Vagina (tissue), 2 donors: ENCODE measurements at regions not wholly inside any gene's neighbourhood (a gene's known extent, or its start where the extent isn't known, plus 50 kb on each side); places are given as distances from the start of the nearest gene placed in this dataset.

Experiments
- DNase-seq, 2 donors: peaks; one replicate each; pipeline ENCODE4 v3.0.0-alpha.2; 2017; ENCODE audit errors: extremely low spot score in 2 of 2
- H3K27ac ChIP-seq: fragments of 200-600 bp; sonication (generic); one replicate; pipeline ENCODE4 v1.5.1; 2019
- H3K27me3 ChIP-seq: fragments of 200-600 bp; sonication (generic); one replicate; pipeline ENCODE4 v1.5.1; 2019
- H3K36me3 ChIP-seq, 2 donors: fragments of 200-600 bp; sonication (generic); one replicate each; pipeline ENCODE4 v1.5.1; 2017 to 2019
- H3K4me1 ChIP-seq: fragments of 200-600 bp; sonication (generic); one replicate; pipeline ENCODE4 v1.5.1; 2019
- H3K4me3 ChIP-seq, 2 donors: fragments of 200-600 bp; sonication (generic); 1 replicate in 1 of 2; 2 replicates in 1 of 2; pipeline ENCODE4 v1.5.1; 2016 to 2019
- H3K9me3 ChIP-seq: fragments of 200-600 bp; sonication (generic); one replicate; pipeline ENCODE4 v1.5.1; 2019
- POLR2A ChIP-seq, 2 donors: fragments of 450-650 bp; IDR thresholded peaks; one replicate each; pipeline ENCODE4 v1.6.1; 2017; ENCODE audit warnings: antibody characterized with exemption in 2 of 2, mild to moderate bottlenecking in 2 of 2, moderate library complexity in 2 of 2
- POLR2AphosphoS5 ChIP-seq, 2 donors: sonication (generic); formaldehyde crosslinking; IDR thresholded peaks; one replicate each; pipeline ENCODE4 v1.9.0; 2017; ENCODE audit warnings: antibody characterized with exemption in 2 of 2, mild to moderate bottlenecking in 2 of 2, low read depth in 1 of 2; ENCODE audit not compliant: insufficient read depth in 1 of 2
- intact Hi-C: fragments of 100-400 bp; cut with DNase I; formaldehyde crosslinking; loops from one replicate; pipeline ENCODE4 v1.15.1; 2023
- TF ChIP-seq, protein P1 (sequence below), 3 experiments: fragments of 450-650 bp in 2 of 3; fragments of 200-600 bp in 1 of 3; sonication (generic) in 1 of 3; IDR thresholded peaks; one replicate each; pipeline ENCODE4 v1.5.1; 2017 to 2019; ENCODE audit warnings: antibody characterized with exemption in 3 of 3, mild to moderate bottlenecking in 2 of 3, moderate library complexity in 2 of 3

GRCh38 chr15:38002883-38003477 lies 68.5 kb downstream of the TMCO5A start:
- H3K27ac ChIP-seq: no peak overlapping the region
- no peaks in the 10 kb centered on the region for H3K9me3 ChIP-seq
- H3K27me3 ChIP-seq: no peaks in the 10 kb centered on the region
- no peak for DNase-seq
- no peaks in the 10 kb centered on the region for H3K4me1 ChIP-seq
- H3K36me3 ChIP-seq: no peaks in the 10 kb centered on the region
- no peak overlapping the region for H3K4me3 ChIP-seq
- intact Hi-C loops: no loop called here
- TF ChIP-seq, protein P1, sequence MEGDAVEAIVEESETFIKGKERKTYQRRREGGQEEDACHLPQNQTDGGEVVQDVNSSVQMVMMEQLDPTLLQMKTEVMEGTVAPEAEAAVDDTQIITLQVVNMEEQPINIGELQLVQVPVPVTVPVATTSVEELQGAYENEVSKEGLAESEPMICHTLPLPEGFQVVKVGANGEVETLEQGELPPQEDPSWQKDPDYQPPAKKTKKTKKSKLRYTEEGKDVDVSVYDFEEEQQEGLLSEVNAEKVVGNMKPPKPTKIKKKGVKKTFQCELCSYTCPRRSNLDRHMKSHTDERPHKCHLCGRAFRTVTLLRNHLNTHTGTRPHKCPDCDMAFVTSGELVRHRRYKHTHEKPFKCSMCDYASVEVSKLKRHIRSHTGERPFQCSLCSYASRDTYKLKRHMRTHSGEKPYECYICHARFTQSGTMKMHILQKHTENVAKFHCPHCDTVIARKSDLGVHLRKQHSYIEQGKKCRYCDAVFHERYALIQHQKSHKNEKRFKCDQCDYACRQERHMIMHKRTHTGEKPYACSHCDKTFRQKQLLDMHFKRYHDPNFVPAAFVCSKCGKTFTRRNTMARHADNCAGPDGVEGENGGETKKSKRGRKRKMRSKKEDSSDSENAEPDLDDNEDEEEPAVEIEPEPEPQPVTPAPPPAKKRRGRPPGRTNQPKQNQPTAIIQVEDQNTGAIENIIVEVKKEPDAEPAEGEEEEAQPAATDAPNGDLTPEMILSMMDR (IDR thresholded peaks at IDR 0.05): peak in 1 of 3 experiments; percentile 45
- TF ChIP-seq POLR2AphosphoS5 (IDR thresholded peaks at IDR 0.05; ENCODE audit: insufficient read depth in 1 of 2, low read depth in 1 of 2): no peak

DNA sequence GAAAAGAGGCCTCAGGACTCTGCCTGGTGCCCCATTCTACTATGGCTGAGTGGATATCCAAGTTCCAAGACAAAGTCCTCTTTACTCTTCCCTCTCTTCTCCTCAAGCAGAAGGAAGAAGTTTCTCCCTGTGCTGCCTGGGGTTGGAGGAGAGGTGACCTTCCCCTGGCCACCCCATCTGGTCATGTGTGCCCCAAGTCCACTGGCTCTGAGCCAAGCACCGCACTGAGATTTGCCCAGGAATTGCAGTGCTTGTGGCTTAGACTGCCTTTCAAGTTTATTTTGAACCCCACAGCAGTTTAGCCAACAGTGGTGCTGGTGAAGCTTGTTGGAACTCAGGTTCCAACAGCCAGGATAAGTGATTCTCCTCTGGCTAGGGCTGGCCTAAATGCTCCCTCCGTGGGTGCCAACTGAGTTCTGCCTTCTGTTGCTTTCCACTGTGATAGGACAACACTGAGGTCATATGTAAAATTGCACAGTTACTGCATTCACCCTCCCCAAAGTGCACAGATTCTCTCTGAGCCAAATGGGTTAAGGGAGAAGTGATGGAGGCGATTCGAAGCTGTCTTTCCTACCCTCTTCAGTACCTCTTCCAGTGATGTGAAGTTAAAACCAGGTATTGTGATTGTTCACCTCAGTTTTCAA lies 69.9 kb downstream of the TMCO5A start:
- Histone ChIP-seq H3K4me3 (no peak overlapping the region), H3K27ac (no peak overlapping the region), H3K36me3 (no peaks in the 10 kb centered on the region), H3K9me3 (no peaks in the 10 kb centered on the region), H3K27me3 (no peaks in the 10 kb centered on the region), H3K4me1 (no peaks in the 10 kb centered on the region)
- TF ChIP-seq POLR2AphosphoS5 (IDR thresholded peaks at IDR 0.05; ENCODE audit: insufficient read depth in 1 of 2, low read depth in 1 of 2) (no peak), POLR2A (IDR thresholded peaks at IDR 0.05) (no peak)
- TF ChIP-seq, protein P1 (IDR thresholded peaks at IDR 0.05): no peak
- no peak for DNase-seq
- intact Hi-C loops: no loop called here

DNA sequence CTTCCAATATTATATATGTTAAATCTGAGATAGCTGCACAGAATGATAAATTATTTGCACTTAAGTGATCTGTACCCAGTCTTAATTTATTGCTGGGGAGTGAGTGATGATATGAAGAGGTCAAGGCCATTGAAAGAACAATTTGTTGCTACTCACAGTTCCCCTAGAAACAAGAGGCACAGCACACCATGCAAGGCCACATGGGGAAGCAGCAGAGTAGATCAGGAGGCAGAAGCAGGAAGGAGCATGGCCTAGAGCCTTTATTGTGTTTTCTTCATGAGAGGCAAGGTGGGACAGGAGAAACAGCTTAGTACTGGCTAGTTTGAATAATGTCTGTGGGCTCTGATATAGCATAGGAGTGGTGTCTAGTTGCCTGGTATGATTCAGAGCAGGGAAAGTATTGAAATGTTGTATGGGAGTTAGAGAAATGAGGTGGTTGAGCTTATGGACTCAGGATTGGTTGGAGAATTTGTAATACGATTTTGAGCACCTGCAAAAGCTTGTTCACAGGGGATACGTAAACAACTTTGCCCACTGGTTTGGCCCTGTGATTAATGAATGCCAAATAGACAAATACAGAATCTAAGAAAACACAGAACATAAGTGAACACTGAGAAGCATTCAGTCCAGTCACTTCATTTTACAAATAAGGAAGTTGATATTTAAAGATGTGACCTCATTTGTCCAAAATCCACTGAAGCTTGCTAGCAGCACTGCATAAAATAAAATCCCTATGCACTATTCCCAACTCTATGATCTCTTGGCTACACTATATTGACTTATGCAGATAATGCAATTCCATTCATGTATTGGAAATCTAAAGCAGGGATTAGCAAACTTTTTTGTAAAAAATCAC lies 71.7 kb downstream of the TMCO5A start:
- no peak for DNase-seq
- Histone ChIP-seq H3K27me3 (no peaks in the 10 kb centered on the region), H3K36me3 (no peaks in the 10 kb centered on the region), H3K9me3 (no peaks in the 10 kb centered on the region), H3K27ac (no peak overlapping the region), H3K4me1 (no peaks in the 10 kb centered on the region), H3K4me3 (no peak overlapping the region)
- intact Hi-C loops: no loop called here
- TF ChIP-seq POLR2AphosphoS5 (IDR thresholded peaks at IDR 0.05; ENCODE audit: insufficient read depth in 1 of 2, low read depth in 1 of 2) (no peak), POLR2A (IDR thresholded peaks at IDR 0.05) (no peak)
- TF ChIP-seq, protein P1 (IDR thresholded peaks at IDR 0.05): no peak

DNA sequence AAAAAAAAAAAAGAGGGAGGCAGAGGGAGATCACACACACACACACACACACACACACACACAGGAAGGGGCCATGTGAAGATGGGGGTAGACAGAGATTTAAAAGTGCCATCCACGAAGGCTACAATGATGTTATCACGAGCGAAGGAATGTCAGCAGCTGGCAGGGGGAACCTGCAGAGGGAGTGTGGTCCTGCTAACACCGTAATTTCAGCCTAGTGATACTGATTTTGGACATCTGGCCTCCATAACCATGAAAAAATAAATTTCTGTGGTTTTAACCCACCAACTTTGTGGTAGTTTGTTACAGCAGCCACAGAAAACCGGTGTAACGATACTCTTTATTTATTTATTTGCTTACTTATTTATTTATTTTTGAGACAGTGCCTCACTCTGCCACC lies 76.0 kb downstream of the TMCO5A start:
- H3K4me1 ChIP-seq: no peaks in the 10 kb centered on the region
- no peaks in the 10 kb centered on the region for H3K36me3 ChIP-seq
- H3K4me3 ChIP-seq: no peak overlapping the region
- H3K9me3 ChIP-seq: no peaks in the 10 kb centered on the region
- H3K27me3 ChIP-seq: no peaks in the 10 kb centered on the region
- no peak overlapping the region for H3K27ac ChIP-seq
- DNase-seq: no peak
- TF ChIP-seq POLR2AphosphoS5 (IDR thresholded peaks at IDR 0.05; ENCODE audit: insufficient read depth in 1 of 2, low read depth in 1 of 2) (no peak), POLR2A (IDR thresholded peaks at IDR 0.05) (no peak)
- TF ChIP-seq, protein P1 (IDR thresholded peaks at IDR 0.05): no peak
- intact Hi-C loops: no loop called here
